T-helper 17 cell (primary cell): ENCODE measurements at regions not wholly inside any gene's neighbourhood (a gene's known extent, or its start where the extent isn't known, plus 50 kb on each side); places are given as distances from the start of the nearest gene placed in this dataset.
"Not testable (repeated sequence)": the region's sequence is repeated elsewhere in the genome, so short reads cannot be mapped to it uniquely, and the experiment has no call there.

Source experiments
- ATAC-seq: fragments of 150-1000 bp; cut with Tn5 transposase; 2 replicates; pipeline ENCODE4 v1.10.0; 2021; ENCODE audit warnings: mild to moderate bottlenecking, moderate library complexity
- DNase-seq, 3 donors: peaks; one replicate each; pipeline versions ENCODE4 v3.0.0 to v3.0.0-alpha.2; 2020 to 2021
- H3K9me3 ChIP-seq: one replicate; pipeline ENCODE4 v1.7.0; 2013; ENCODE audit warnings: low read length, mild to moderate bottlenecking; ENCODE audit not compliant: control insufficient read depth, poor library complexity, severe bottlenecking
- H3K27ac Mint-ChIP-seq: one replicate; pipeline ENCODE4 v1.8.0; 2022; ENCODE audit warnings: mild to moderate bottlenecking, moderate library complexity, mixed read lengths
- H3K27me3 Mint-ChIP-seq: one replicate; pipeline ENCODE4 v1.8.0; 2022; ENCODE audit warnings: mixed read lengths
- H3K36me3 Mint-ChIP-seq: one replicate; pipeline ENCODE4 v1.8.0; 2022; ENCODE audit warnings: low read depth, mixed read lengths
- H3K4me1 Mint-ChIP-seq: one replicate; pipeline ENCODE4 v1.8.0; 2022; ENCODE audit warnings: mild to moderate bottlenecking, mixed read lengths
- H3K4me3 Mint-ChIP-seq: one replicate; pipeline ENCODE4 v1.8.0; 2022; ENCODE audit warnings: mild to moderate bottlenecking, moderate library complexity, mixed read lengths

DNA sequence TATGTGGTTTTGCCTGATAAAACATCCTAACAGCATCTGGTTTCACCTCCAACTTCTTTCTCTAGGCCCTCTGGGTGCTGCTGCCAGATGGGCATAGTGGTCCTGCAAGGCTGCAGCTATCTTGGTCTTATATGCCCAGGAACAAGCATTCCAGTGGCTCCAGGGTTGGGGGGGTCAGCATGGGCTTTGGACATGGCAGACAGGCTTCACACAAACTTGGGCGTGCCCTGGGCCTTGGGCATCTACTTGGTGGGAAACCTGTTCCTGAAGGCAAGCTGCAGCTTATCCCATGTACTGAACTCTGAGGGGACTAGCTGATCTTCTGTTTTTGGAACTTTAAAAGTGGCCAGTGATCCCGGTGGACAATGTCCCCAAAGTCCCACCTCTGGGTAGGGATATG lies 54.9 kb upstream of the ZNF678 start:
- Mint-ChIP-seq H3K4me1 (no peaks in the 10 kb centered on the region), H3K27ac (no peak overlapping the region), H3K27me3 (peaks cover 13% of the 10 kb centered on the region), H3K4me3 (no peak overlapping the region), H3K36me3 (no peaks in the 10 kb centered on the region)
- ATAC-seq (no peak), DNase-seq (no peak)
- no peaks in the 10 kb centered on the region for H3K9me3 ChIP-seq

- not testable (repeated sequence) for H3K4me3 Mint-ChIP-seq, H3K4me1 Mint-ChIP-seq, H3K36me3 Mint-ChIP-seq, H3K9me3 ChIP-seq, H3K27me3 Mint-ChIP-seq, ATAC-seq, DNase-seq, H3K27ac Mint-ChIP-seq
Measured at GRCh38 chr1:227506490-227507393, 56.6 kb upstream of the ZNF678 start.

DNA sequence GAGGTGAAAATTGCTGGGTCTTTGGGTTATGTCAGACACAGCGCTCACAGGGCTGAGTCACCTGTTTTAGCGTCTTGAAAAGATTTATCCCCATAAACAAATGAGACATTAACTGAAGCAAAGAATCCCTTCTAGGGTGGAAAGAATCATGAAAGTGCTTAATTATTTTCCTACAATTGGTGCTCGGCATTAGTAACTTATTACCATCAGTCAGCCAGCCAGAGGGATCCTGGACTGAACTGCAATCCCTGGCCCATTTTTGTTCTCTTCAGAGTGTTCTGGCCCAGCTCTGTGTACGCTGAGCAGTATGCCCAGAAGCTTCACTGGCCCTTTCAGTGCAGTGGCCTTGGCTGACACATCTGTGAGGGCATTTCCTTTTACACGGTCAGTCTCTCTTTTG lies 67.3 kb upstream of the ZNF678 start:
- not testable (repeated sequence) for H3K36me3 Mint-ChIP-seq, ATAC-seq, DNase-seq, H3K4me3 Mint-ChIP-seq, H3K27ac Mint-ChIP-seq, H3K9me3 ChIP-seq, H3K4me1 Mint-ChIP-seq
- peaks cover 12% of the 10 kb centered on the region for H3K27me3 Mint-ChIP-seq

GRCh38 chr1:227493863-227494551 lies 69.3 kb upstream of the ZNF678 start:
- not testable (repeated sequence) for H3K9me3 ChIP-seq, H3K4me1 Mint-ChIP-seq, H3K4me3 Mint-ChIP-seq, H3K27me3 Mint-ChIP-seq, H3K36me3 Mint-ChIP-seq, H3K27ac Mint-ChIP-seq, ATAC-seq, DNase-seq

DNA sequence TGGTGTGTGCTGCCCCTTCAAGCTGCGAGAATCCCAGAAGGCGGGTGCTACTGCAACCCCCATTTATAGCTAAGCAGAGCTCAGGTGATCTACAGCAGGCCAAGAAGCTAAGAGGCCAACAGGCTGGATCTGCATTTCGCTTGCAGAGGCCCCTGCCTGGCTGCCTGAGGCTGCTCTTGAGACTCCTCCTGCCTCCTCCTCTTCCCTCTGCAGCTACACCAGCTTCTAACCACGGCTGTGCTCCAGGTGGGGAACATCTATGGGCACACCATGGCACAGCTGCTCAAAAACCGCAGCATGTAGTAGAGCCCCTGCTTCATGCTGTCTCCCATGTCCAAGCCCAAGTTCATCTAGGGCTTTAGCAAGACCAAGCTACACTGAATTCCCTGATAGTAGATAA lies 72.9 kb upstream of the ZNF678 start:
- no peaks in the 10 kb centered on the region for H3K9me3 ChIP-seq
- Mint-ChIP-seq H3K27ac (no peak overlapping the region), H3K36me3 (no peaks in the 10 kb centered on the region), H3K4me3 (no peak overlapping the region), H3K27me3 (peaks cover 5% of the 10 kb centered on the region), H3K4me1 (no peaks in the 10 kb centered on the region)
- no peak for DNase-seq
- no peak for ATAC-seq

GRCh38 chr1:227490001-227490400 lies 73.4 kb upstream of the ZNF678 start:
- peaks cover 5% of the 10 kb centered on the region for H3K27me3 Mint-ChIP-seq
- H3K4me1 Mint-ChIP-seq, result no peaks in the 10 kb centered on the region
- H3K4me3 Mint-ChIP-seq, result no peak overlapping the region
- no peak overlapping the region for H3K27ac Mint-ChIP-seq
- H3K36me3 Mint-ChIP-seq, result no peaks in the 10 kb centered on the region
- ATAC-seq (no peak), DNase-seq (no peak)
- H3K9me3 ChIP-seq, result no peaks in the 10 kb centered on the region

- H3K36me3 Mint-ChIP-seq, result no peaks in the 10 kb centered on the region
- no peaks in the 10 kb centered on the region for H3K9me3 ChIP-seq
- no peak for ATAC-seq
- H3K4me3 Mint-ChIP-seq, result no peak overlapping the region
- H3K4me1 Mint-ChIP-seq, result no peaks in the 10 kb centered on the region
- H3K27ac Mint-ChIP-seq, result no peak overlapping the region
- H3K27me3 Mint-ChIP-seq, result peaks cover 5% of the 10 kb centered on the region
- DNase-seq, result no peak
Measured at GRCh38 chr1:227489572-227489971, 73.8 kb upstream of the ZNF678 start.

- H3K27ac Mint-ChIP-seq, result no peak overlapping the region
- H3K4me1 Mint-ChIP-seq, result no peaks in the 10 kb centered on the region
- H3K36me3 Mint-ChIP-seq, result no peaks in the 10 kb centered on the region
- no peaks in the 10 kb centered on the region for H3K9me3 ChIP-seq
- ATAC-seq, result no peak
- no peak overlapping the region for H3K4me3 Mint-ChIP-seq
- H3K27me3 Mint-ChIP-seq, result peaks cover 5% of the 10 kb centered on the region
- DNase-seq, result no peak
Measured at GRCh38 chr1:227487606-227488005, 75.8 kb upstream of the ZNF678 start.

DNA sequence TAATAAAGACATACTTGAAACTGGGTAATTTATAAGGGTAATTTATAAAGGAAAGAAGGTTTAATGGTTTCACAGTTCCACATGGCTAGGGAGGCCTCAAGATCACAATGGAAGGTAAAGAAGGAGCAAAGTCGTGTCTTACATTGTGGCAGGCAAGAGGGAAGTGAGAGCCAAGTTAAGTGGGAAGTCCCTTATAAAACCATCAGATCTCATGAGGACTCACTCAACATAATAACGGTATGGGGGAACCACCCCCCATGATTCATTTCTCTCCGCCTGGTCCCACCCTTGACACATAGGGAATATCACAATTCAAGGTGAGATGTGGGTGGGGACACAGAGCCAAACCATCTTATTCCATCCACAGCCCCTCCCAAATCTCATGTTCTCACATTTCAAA lies 76.8 kb upstream of the ZNF678 start:
- no peaks in the 10 kb centered on the region for H3K9me3 ChIP-seq
- no peaks in the 10 kb centered on the region for H3K4me1 Mint-ChIP-seq
- no peak overlapping the region for H3K4me3 Mint-ChIP-seq
- ATAC-seq (no peak), DNase-seq (no peak)
- H3K27me3 Mint-ChIP-seq, result peaks cover 9% of the 10 kb centered on the region
- H3K36me3 Mint-ChIP-seq, result no peaks in the 10 kb centered on the region
- no peak overlapping the region for H3K27ac Mint-ChIP-seq

DNA sequence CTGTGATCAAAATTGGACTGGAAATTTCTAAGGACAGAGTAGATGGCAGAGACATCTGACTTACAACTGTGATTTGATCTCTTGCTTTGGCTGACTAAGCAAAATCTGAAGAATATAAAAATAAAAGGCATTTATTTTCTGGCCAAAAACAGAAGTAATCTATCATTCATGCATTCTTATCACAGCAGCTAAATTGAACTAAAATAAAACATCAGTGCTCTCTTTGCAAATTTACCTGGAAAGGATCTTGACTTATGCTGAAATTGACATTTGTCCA lies 81.4 kb upstream of the ZNF678 start:
- Mint-ChIP-seq H3K27ac (no peak overlapping the region), H3K4me1 (no peaks in the 10 kb centered on the region), H3K36me3 (no peaks in the 10 kb centered on the region), H3K27me3 (peaks cover 53% of the 10 kb centered on the region), H3K4me3 (no peak overlapping the region)
- ATAC-seq (no peak), DNase-seq (no peak)
- no peaks in the 10 kb centered on the region for H3K9me3 ChIP-seq

DNA sequence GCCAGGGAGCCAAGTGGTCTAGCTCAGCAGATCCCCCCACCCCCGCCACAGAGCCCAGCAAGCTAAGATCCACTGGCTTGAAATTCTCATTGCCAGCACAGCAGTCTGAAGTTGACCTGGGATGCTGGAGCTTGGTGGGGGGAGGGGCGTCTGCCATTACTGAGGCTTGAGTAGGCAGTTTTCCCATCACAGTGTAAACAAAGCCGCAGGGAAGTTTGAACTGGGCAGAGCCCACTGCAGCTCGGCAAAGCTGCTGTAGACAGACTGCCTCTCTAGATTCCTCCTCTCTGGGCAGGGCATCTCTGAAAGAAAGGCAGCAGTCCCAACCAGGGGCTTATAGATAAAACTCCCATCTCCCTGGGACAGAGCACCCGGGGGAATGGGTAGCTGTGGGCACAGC lies 89.3 kb upstream of the ZNF678 start:
- not testable (repeated sequence) for H3K4me3 Mint-ChIP-seq, H3K9me3 ChIP-seq, DNase-seq, H3K36me3 Mint-ChIP-seq, H3K4me1 Mint-ChIP-seq, ATAC-seq, H3K27ac Mint-ChIP-seq
- H3K27me3 Mint-ChIP-seq, result peaks cover 57% of the 10 kb centered on the region

GRCh38 chr1:227472772-227473171 lies 90.6 kb upstream of the ZNF678 start:
- H3K27ac Mint-ChIP-seq, result no peak overlapping the region
- ATAC-seq, result no peak
- no peak for DNase-seq
- peaks cover 49% of the 10 kb centered on the region for H3K27me3 Mint-ChIP-seq
- H3K4me1 Mint-ChIP-seq, result no peaks in the 10 kb centered on the region
- no peak overlapping the region for H3K4me3 Mint-ChIP-seq
- H3K9me3 ChIP-seq, result no peaks in the 10 kb centered on the region
- H3K36me3 Mint-ChIP-seq, result peaks cover 2% of the 10 kb centered on the region

DNA sequence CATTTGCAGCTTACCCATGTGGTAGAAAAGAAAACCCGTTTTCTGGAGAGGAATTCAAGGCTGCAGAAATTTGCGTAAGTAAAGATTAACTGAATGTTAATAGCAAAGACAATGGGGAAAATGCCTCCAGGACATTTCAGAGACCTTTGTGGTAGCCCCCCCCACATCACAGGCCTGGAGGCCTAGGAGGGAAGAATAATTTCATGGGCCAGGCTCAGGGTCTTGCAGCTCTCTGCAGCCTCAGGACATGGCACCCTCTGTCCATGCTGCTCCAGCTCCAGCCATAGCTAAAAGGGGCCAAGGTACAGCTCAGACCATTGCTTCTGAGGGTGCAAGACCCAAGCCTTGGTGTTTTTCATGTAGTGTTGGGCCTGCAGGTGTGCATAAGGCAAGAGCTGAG lies 92.7 kb upstream of the ZNF678 start:
- Mint-ChIP-seq H3K27ac (no peak overlapping the region), H3K4me3 (no peak overlapping the region), H3K27me3 (peaks cover 29% of the 10 kb centered on the region), H3K36me3 (no peaks in the 10 kb centered on the region), H3K4me1 (no peaks in the 10 kb centered on the region)
- ATAC-seq, result no peak
- H3K9me3 ChIP-seq, result no peaks in the 10 kb centered on the region
- DNase-seq, result no peak

DNA sequence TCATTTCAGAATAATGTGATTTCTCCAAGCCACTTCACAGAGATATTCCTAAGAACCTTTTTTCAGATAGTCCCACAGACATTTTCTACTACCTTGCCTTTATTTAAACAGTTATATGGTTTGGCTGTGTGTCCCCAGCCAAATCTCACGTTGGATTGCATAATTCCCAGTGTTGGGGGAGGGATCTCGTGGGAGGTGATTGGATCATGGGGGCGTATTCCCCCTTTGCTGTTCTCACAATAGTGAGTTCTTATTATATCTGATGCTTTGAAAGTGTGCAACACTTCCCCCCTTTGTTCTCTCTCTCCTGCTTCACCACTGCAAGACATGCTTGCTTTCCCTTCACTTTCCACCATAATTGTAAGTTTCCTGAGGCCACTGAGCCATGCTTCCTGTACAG lies 93.6 kb upstream of the ZNF678 start:
- peaks cover 19% of the 10 kb centered on the region for H3K27me3 Mint-ChIP-seq
- H3K36me3 Mint-ChIP-seq, result no peaks in the 10 kb centered on the region
- H3K9me3 ChIP-seq, result no peaks in the 10 kb centered on the region
- H3K4me1 Mint-ChIP-seq, result no peaks in the 10 kb centered on the region
- no peak for DNase-seq
- H3K4me3 Mint-ChIP-seq, result no peak overlapping the region
- no peak overlapping the region for H3K27ac Mint-ChIP-seq
- ATAC-seq, result no peak
